ENCODE measurements at regions not wholly inside any gene's neighbourhood (a gene's known extent, or its start where the extent isn't known, plus 50 kb on each side); places are given as distances from the start of the nearest gene placed in this dataset.

DNA sequence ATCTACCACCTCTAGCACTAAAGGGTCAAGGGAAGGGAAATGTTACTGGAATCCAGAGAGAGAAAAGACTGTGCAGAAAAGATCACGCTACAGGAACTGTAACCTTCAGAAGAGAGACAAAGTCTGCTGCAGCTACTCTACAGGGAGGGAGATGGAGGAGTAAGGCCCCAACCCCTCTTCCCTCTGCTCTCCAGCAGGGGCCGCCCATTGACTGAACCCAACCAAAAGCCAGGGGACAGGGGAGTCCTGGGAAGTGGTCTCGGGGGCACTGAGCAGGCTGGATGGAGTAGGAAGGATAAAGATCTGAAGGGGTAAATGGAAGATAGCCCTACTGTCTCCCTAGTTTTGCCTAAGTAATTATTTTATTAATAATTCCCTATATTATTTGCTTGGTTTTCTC lies 72.8 kb upstream of the NR5A2 start:
- DNase-seq = no peak

DNA sequence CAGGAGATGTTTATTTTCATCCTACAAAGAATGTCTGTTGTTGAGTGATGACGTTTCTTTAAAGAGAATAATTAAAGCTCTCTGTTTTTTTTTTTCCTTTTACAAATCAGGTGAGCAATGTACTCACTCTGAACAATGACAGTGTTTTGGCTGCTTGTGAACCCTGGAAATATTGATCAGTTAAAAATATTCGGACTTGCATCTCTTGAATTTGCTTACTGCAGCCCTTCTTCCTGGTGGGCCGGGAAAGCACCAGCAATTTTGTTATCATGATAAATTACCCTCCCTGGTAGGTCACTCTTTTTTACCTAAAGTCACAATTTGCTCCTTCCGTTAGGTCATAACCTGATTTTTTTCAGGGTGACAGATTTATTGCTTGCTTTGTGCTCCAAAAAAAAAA lies 72.3 kb upstream of the NR5A2 start:
- DNase-seq = no peak

DNA sequence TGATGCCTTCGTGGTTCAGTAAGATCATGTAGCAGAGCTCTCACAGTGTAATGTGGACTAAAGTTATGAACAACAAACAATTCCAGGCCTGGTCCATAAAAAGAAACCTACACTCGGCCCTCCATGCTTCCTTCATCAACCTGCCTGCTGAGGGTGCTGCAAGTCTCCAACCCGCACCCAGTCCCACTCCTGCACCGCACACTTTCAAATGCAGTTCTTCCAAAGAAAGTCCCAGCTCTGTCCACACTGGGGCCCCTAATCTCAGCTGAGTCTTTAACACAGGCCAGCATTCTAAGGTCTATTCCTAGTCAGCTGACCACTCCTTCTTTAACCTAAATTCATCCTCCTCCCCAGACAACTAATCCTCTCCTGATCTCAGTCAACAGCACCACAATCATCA lies 71.5 kb upstream of the NR5A2 start:
- DNase-seq = no peak

DNA sequence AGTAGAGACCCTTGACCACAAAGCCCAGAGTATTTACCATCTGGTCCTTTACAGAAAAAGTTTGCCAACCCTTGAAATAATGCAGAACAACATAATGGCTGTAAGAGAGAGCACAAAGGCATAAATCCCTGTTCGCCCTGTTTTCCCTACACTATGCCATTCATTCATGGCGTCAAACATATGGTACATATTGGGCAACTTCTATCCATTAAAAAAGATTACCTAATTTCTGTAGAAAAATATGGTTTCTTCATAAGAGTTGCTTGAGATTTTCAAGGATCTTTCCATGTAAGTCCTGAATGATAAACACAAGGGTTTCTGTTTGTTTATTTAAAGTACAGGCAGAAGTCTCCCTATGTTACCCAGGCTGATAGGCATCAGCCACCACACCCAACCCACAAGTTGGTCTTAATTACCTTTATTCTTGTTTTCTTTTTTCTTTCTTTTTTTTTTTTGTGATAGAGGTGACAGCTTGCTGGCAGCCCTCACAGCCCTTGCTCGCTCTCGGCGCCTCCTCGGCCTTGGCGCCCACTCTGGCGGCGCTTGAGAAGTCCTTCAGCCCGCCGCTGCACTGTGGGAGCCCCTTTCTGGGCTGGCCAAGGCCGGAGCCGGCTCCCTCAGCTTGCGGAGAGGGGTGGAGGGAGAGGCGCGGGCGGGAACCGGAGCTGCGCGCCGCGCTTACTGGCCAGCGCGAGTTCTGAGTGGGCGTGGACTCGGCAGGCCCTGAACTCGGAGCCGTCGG lies 68.3 kb upstream of the NR5A2 start:
- no peak for DNase-seq

DNA sequence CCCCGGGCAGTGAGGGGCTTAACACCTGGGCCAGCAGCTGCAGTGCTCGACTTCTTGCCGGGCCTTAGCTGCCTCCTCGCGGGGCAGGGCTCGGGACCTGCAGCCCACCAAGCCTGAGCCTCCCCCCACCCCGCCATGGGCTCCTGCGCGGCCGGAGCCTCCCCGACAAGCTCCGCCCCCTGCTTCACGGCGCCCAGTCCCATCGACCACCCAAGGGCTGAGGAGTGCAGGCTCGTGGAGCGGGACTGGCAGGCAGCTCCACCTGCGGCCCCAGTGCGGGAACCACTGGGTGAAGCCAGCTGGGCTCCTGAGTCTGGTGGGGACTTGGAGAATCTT lies 67.8 kb upstream of the NR5A2 start:
- no peak for DNase-seq

DNA sequence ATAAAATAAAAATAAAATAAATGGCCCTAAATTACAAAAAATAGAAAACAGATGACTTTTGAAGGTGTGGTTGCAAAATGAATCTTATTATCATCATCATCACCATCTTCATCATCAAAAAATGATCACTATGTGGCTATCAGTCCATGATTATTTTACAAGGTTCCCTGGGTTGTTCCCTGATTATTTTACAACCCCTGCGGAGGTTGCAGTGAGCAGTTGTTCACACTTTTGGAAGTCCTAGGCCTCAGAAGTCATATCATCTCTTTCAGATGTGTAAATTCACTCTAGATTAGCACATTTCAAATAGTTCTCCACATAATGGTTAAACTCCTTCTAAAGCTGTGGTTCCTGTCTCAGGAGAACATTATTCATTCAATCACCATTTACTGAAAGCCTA lies 57.4 kb upstream of the NR5A2 start:
- no peak for DNase-seq

DNA sequence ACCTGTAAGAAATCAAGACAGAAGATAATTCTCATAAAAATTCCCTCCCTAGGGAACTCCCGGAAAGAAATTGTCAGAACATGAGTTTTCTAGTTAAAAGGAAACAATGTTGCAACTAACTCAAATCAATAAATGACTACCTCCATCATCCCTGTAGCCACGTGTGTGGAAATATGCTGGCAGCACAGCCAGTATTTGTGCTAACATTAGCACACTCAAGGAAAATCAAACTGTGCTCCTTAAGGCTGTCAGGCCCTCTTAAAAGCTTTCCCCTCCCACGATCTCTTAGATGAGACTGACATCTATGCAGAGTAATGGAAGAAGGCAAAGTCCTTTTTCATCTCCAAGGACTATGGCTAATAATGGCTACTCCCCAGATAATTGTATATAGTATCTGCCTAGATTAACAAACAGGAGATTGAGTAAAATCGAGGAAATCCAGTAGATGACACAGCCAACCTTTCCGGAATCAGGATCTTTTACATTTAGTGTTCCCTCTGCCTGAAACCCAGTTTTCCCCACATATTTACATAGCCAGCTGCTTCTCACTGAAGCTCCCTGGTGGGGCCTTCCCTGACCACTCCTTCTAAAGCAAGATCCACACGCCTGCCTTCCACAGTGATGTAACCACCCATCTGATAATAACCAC lies 50.9 kb upstream of the NR5A2 start:
- DNase-seq = no peak

Data from GOT3 (cell line).